ENCODE measurements at regions not wholly inside any gene's neighbourhood (a gene's known extent, or its start where the extent isn't known, plus 50 kb on each side); places are given as distances from the start of the nearest gene placed in this dataset.

GRCh38 chr4:56272003-56272402 is 115.3 kb downstream of the AASDH start:
- no peaks in the 10 kb centered on the region for H3K36me3 Mint-ChIP-seq (ENCODE audit: low read depth, unreplicated experiment)
- H3K4me3 Mint-ChIP-seq (ENCODE audit: unreplicated experiment): no peak overlapping the region
- H3K9me3 ChIP-seq (ENCODE audit: insufficient read depth, low read depth, low read length): no peaks in the 10 kb centered on the region
- H3K4me3 ChIP-seq (ENCODE audit: insufficient read depth, low read depth, low read length): no peak overlapping the region
- peaks cover 12% of the 10 kb centered on the region for H3K9me3 Mint-ChIP-seq (ENCODE audit: unreplicated experiment)
- no peak overlapping the region for H3K4me2 ChIP-seq (ENCODE audit: low read length)
- no peaks in the 10 kb centered on the region for H3K36me3 ChIP-seq (ENCODE audit: insufficient read depth, low read length)
- H3K4me1 Mint-ChIP-seq (ENCODE audit: low read depth, unreplicated experiment): peaks cover 2% of the 10 kb centered on the region
- TF ChIP-seq CTCF (IDR thresholded peaks at IDR 0.05; ENCODE audit: insufficient read depth, low read depth, low read length) (no peak), EZH2 (IDR thresholded peaks at IDR 0.05; ENCODE audit: insufficient read depth, low read length) (no peak)
- no peaks in the 10 kb centered on the region for H3K4me1 ChIP-seq (ENCODE audit: insufficient read depth, low read length)
- H3K27ac Mint-ChIP-seq (ENCODE audit: unreplicated experiment): no peak overlapping the region
- no peaks in the 10 kb centered on the region for H3K27me3 Mint-ChIP-seq (ENCODE audit: low read depth, unreplicated experiment)
- no peaks in the 10 kb centered on the region for H3K27me3 ChIP-seq (ENCODE audit: insufficient read depth, low read length)
- DNase-seq (ENCODE audit: low read depth) (no peak), FAIRE-seq (no peak)
- no peak overlapping the region for H3K9ac ChIP-seq (ENCODE audit: low read length)
- no peak overlapping the region for H2AFZ ChIP-seq (ENCODE audit: low read depth, low read length)
- H3K27ac ChIP-seq (ENCODE audit: low read depth, low read length): no peak overlapping the region
- no peaks in the 10 kb centered on the region for H4K20me1 ChIP-seq (ENCODE audit: insufficient read depth, low read length)
- H3K79me2 ChIP-seq (ENCODE audit: insufficient read depth, low read length): no peaks in the 10 kb centered on the region

GRCh38 chr4:56271131-56271530 is 116.2 kb downstream of the AASDH start:
- DNase-seq (ENCODE audit: low read depth): no peak
- no peaks in the 10 kb centered on the region for H4K20me1 ChIP-seq (ENCODE audit: insufficient read depth, low read length)
- TF ChIP-seq EZH2 (IDR thresholded peaks at IDR 0.05; ENCODE audit: insufficient read depth, low read length) (no peak), CTCF (IDR thresholded peaks at IDR 0.05; ENCODE audit: insufficient read depth, low read depth, low read length) (no peak)
- no peak overlapping the region for H3K4me3 Mint-ChIP-seq (ENCODE audit: unreplicated experiment)
- H3K27ac Mint-ChIP-seq (ENCODE audit: unreplicated experiment): no peak overlapping the region
- no peak overlapping the region for H2AFZ ChIP-seq (ENCODE audit: low read depth, low read length)
- H3K36me3 Mint-ChIP-seq (ENCODE audit: low read depth, unreplicated experiment): no peaks in the 10 kb centered on the region
- H3K4me1 ChIP-seq (ENCODE audit: insufficient read depth, low read length): no peaks in the 10 kb centered on the region
- no peaks in the 10 kb centered on the region for H3K27me3 Mint-ChIP-seq (ENCODE audit: low read depth, unreplicated experiment)
- no peak for FAIRE-seq
- H3K4me3 ChIP-seq (ENCODE audit: insufficient read depth, low read depth, low read length): no peak overlapping the region
- H3K79me2 ChIP-seq (ENCODE audit: insufficient read depth, low read length): no peaks in the 10 kb centered on the region
- H3K4me2 ChIP-seq (ENCODE audit: low read length): no peak overlapping the region
- H3K36me3 ChIP-seq (ENCODE audit: insufficient read depth, low read length): no peaks in the 10 kb centered on the region
- H3K9ac ChIP-seq (ENCODE audit: low read length): no peak overlapping the region
- no peaks in the 10 kb centered on the region for H3K27me3 ChIP-seq (ENCODE audit: insufficient read depth, low read length)
- no peaks in the 10 kb centered on the region for H3K9me3 ChIP-seq (ENCODE audit: insufficient read depth, low read depth, low read length)
- H3K4me1 Mint-ChIP-seq (ENCODE audit: low read depth, unreplicated experiment): peaks cover 2% of the 10 kb centered on the region
- H3K9me3 Mint-ChIP-seq (ENCODE audit: unreplicated experiment): peaks cover 10% of the 10 kb centered on the region
- no peak overlapping the region for H3K27ac ChIP-seq (ENCODE audit: low read depth, low read length)

- no peak for FAIRE-seq
- H3K36me3 ChIP-seq (ENCODE audit: insufficient read depth, low read length): no peaks in the 10 kb centered on the region
- H3K27ac ChIP-seq (ENCODE audit: low read depth, low read length): no peak overlapping the region
- Mint-ChIP-seq H3K4me3 (ENCODE audit: unreplicated experiment) (no peak overlapping the region), H3K27me3 (ENCODE audit: low read depth, unreplicated experiment) (no peaks in the 10 kb centered on the region), H3K36me3 (ENCODE audit: low read depth, unreplicated experiment) (peaks cover 3% of the 10 kb centered on the region), H3K9me3 (ENCODE audit: unreplicated experiment) (peaks cover 17% of the 10 kb centered on the region), H3K4me1 (ENCODE audit: low read depth, unreplicated experiment) (peaks cover 2% of the 10 kb centered on the region), H3K27ac (ENCODE audit: unreplicated experiment) (no peak overlapping the region)
- DNase-seq (ENCODE audit: low read depth): no peak
- no peak overlapping the region for H3K4me2 ChIP-seq (ENCODE audit: low read length)
- H3K4me3 ChIP-seq (ENCODE audit: insufficient read depth, low read depth, low read length): no peak overlapping the region
- H3K4me1 ChIP-seq (ENCODE audit: insufficient read depth, low read length): no peaks in the 10 kb centered on the region
- TF ChIP-seq EZH2 (IDR thresholded peaks at IDR 0.05; ENCODE audit: insufficient read depth, low read length): no peak
- TF ChIP-seq CTCF (IDR thresholded peaks at IDR 0.05; ENCODE audit: insufficient read depth, low read depth, low read length): no peak
- no peaks in the 10 kb centered on the region for H4K20me1 ChIP-seq (ENCODE audit: insufficient read depth, low read length)
- no peak overlapping the region for H3K9ac ChIP-seq (ENCODE audit: low read length)
- no peaks in the 10 kb centered on the region for H3K27me3 ChIP-seq (ENCODE audit: insufficient read depth, low read length)
- no peak overlapping the region for H2AFZ ChIP-seq (ENCODE audit: low read depth, low read length)
- H3K79me2 ChIP-seq (ENCODE audit: insufficient read depth, low read length): no peaks in the 10 kb centered on the region
- peaks cover 4% of the 10 kb centered on the region for H3K9me3 ChIP-seq (ENCODE audit: insufficient read depth, low read depth, low read length)
Measured at GRCh38 chr4:56267558-56267957, 119.7 kb downstream of the AASDH start.
